NOMO-1 (cell line): ENCODE measurements at regions not wholly inside any gene's neighbourhood (a gene's known extent, or its start where the extent isn't known, plus 50 kb on each side); places are given as distances from the start of the nearest gene placed in this dataset.

ENCODE experiments used
- DNase-seq, 2 experiments: peaks; one replicate each; lab custom pipeline; 2025; ENCODE audit not compliant: unreplicated experiment in 2 of 2; lab: John Stamatoyannopoulos, UW

DNA sequence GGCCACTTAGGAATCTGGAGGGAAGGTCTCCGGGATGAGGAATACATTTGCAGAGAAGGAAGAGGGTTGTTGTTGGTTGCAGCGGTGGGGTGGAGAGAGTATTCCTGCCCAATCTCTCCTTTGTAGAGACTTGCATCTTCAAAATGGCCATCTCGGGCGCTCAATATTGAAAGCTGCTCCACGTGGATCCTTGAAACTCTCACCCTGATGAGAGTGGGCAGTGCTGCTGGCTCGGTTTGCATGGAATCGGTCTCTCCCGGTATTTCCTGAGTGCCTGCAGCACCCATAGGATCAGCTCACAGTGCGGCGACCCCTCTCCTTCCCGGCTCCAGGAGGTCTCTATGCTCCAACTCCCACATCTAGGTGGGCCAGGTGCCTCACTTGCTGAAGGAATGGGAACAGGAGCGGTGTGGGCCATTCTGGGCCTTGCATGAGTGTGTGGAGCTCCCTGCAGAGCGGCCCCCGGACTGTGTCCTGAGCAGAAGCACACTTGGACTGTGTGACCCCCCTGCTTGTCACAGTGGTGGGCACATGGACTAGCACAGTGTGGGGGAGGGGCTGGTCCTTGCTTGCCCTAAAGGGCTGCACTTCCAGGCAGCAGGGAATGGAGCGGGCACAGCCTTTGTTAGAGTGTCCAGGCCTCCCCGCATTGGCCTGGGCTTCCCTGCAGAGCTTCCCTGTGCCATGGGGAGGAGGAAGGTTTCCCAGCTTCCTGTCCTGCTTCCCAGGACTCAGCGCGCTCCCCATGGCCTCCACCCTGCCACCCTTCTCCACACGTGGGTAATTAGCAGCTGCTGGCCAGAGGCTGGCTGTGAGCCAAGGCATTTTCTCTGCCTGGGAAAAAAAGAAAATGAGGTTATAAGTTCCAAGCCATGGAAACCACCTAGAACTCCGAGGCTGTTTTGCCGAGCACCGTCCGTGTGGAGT is 139.3 kb downstream of the IRF8 start:
- no peak for DNase-seq

DNA sequence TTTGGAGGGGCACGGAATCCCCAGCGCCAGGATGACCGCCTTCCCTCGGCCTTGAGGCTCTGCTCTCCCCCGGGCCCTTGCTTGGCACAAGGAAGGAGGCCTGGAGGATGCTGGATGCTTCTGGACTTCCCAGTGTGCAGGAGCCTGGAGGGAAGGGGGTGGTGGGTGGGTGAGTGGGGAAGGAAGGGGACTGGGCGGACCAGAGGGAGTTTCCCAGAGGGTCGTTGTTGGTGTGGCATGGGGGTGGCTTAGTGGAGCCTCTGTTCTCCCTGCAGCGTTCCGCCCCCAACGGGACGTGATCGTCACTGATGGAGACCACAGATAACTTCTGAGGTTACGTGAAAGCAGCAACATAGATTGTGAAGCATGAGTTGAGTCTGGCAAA is 140.0 kb downstream of the IRF8 start:
- DNase-seq: no peak

DNA sequence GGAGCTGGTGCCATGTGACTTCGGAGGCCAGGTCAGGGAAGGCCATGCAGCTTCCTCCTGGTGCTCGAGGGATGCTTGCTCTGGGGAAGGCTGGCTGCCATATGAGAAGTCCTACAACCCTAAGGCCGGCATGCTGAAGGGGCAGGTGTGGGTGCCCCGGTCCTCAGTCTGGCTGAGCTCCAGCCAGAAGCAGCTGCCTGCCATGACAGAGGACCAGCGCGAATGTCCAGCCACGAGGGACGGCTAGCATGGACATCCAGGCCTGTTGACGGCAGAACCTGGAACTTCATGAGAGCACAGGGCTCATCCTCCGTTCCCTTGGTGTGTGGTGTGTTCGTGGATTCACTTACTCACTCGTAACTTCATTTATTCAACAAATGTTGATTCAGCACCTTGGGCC is 140.6 kb downstream of the IRF8 start:
- no peak for DNase-seq

DNA sequence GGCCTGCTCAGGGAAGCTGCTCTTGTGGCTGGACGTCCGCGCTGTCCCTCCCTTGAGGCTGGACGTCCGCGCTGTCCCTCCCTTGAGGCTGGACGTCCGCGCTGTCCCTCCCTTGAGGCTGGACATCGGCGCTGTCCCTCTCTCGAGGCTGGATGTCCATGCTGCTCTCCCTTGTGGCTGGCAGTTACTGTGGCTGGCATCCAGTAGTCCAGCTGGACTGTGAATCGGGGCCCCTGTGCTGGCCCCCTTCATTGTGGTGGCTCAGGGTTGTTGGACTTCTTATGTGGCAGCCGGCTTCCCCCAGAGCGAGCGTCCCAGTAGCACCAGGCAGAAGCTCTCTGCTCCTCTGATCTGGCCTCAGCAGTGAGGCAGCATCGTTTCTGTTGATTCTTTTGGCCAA is 141.5 kb downstream of the IRF8 start:
- no peak for DNase-seq

DNA sequence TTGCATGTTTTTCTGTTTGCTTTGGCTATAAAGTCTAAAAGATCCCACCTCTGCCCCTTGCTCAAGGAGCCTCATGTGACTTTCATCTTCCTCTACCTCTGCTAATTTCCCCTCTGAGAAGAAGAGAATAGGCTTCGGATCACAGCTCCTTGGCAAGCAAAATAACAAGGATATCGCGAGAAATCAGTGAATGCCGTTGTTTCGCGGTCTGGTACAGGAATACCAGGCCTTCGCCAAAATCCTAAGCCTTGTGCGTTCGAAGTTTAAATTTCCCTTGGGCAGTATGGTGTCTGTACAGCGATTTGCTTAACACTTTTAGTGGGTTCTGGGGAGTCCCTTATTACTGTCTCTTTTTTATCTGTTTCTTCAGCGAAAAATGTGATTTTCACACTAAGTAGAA is 142.3 kb downstream of the IRF8 start:
- no peak for DNase-seq

DNA sequence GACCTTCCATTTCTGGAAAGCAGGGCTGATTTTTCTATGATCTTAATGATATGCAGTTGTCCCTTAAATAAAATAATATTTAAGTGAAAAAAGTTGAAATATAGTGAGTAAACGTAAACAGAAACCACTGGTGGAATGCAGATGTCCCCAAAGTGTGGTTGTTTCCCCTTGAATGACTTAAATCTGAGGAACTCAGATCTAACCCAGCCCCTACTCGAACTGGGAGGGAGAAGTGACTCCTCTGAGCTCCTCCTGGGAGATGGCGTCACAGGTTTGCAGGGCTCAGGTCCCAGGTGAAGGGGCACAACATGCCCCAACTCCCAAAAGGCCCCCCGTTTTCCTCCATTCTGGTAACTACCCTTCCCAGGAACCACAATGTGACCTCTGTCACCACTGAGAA is 142.8 kb downstream of the IRF8 start:
- no peak for DNase-seq

DNA sequence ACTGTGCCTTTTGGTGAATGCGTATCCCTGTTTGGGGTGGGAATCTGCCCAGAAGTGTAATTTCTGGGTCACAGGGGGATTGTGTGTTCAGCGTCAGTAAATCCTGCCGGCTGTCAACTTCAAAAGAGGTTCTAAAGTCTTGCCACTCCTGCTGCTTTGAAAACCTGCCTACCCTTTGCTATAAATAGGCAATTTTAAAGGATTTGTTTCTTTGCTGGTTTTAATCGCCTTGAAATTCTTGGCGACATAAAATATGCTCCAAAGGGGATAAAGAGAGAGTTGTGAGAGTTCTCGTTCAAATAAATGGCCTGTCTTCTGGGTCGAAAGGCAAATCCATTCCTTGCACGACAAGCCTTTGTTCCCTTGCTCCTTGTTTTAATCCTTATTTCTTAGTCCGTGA is 143.4 kb downstream of the IRF8 start:
- DNase-seq: no peak

DNA sequence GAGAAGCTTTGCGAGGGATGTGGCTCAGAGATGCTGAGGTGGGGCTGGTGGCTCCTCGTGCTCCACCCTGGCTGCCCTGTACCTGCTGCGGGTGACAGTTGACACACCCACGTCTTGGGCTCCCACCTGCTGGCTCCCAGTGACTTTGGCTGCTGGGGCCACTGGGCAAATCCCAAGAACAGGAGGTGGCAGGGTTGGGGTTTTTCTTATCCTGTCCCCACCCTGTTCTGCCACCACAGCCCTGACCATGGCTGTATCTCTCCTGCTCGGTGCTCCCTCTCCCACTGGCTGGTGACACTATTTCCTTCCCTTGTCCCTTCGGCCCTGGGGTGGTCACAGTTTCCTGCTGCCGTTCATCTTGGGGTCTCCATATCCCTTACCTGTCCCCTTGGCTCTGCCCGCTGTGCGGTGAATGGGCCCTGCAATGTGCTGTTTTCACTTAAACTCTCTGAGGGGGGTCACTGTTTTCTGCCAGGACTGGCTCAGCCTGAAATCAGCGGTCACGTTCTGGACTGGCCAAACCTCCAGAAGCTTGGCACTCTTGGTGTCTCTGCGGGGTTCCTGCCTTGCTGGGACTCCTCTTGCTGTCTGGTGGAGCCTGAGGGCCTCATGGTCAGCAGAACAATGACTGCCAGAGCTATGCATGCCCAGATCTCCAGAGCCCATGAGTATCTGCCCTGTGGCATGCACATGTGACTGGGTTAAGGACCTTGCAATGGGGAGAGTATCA is 144.2 kb downstream of the IRF8 start:
- no peak for DNase-seq

DNA sequence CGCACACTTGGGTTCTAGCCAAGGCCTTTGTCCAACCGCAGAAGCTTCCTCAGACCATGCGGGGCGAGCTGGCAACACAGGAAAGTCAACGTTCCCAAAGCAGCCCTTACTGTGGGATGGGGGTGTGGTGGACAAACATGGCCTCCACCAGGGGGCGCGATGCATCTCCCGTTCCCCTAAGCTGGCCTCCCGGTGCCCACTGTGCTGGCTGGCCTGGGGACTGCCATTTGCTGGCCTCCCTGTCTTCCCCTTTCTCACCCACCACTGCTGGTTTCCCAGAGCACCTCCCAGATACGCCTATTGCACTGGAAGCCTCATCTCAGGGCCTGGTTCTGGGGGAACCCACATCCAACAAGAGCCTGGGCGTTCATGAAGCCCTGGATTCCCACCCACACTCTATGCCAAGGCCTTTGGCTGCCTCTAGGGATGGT is 145.3 kb downstream of the IRF8 start:
- peak; percentile 7 to 29 for DNase-seq

DNA sequence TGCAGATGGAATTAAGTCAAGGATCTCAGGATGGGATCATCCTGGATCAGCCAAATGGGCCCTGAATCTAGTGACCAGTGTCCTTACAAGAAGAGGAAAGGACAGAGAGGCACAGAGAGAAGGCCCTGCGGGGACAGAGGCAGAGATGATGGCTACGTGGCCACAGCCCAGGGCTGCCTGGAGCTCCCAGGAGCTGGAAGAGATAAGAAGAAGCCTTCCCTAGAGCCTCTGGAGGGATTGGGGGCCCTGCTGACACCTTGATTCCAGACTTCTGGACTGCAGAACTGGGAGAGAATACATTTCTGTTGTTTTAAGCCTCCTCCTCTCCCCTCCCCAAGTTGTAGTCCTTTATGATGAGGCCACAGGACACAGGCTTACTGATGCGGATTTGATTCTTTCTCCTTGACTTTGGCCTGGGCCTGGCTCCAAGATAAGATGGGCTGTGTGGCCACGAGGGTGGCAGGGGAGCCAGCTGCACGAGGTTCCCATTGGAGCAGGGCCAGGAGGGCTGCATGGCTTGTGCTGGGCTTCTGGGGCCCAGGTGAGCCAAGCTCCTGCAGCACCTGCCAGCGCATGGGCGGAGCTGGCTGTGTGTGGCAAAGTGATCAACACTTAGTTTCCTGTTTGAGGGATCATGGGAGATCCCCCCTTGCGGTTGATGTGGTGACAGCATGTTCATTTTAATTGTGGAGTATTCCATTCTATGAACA is 146.1 kb downstream of the IRF8 start:
- no peak for DNase-seq

DNA sequence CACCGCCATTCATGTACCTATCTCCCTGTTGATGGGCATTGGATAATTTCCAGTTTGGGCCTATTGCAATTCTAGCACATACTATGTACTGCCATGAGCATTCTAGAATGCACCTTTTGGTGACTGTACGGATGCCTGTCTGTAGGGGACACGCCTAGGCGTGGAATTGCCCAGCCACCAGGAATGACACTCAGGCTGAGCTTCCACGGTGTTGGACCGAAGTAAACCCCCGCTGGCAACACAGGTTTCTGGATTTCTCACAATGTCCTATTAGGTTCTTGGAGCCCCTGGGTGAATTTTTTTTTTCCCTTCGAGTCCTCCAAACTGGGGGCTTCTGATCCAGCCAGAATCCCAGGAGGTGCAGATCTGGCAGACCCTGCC is 146.6 kb downstream of the IRF8 start:
- no peak for DNase-seq

DNA sequence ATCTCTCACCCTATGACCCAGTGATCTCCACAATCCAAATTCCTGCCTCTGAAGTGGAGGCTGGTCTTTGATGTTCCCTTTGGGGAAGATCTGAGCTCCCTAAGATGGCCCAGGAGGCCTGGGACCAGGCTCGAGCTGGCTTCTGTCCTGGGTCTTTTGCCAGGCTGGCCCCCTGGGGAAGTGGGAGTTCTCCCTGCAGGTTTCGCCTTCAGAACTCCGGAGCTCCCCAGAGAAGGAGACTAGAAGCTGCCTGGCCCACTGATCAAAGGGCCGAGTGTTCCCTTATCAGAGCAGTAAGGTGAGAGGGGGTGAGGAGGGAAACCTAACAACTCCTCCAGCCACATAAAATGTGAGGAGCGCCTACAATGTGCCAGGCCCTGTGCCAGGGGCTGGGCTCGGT is 147.1 kb downstream of the IRF8 start:
- DNase-seq: no peak

DNA sequence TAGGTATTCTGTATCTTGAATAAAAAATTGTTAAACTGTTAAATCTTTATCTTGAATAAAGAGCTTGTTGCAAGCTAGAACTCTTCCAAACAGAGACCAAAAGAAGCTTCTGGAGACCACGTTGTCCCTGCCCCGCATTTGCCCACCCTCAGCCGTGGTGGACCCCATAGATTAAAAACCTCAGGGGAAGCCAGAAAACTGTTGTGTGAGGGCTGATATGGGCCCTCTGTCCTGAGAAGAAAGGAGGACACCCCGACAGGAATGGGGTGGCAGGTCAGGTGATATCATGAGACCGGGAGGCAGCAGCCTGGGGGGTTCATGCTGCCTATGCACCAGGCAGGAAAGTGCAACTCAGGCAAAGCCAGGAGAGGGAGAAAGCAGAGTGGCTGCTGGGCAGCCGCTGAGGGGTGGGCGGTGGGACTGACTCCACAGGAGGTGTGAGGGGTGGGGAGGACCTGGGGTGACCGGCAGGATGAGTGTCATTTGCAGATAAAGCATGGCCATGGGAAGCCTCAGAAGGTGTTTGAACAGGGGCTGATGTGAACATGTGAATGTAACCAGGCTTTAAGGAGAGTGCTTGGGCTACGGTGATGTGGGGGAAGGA is 147.8 kb downstream of the IRF8 start:
- DNase-seq: no peak

DNA sequence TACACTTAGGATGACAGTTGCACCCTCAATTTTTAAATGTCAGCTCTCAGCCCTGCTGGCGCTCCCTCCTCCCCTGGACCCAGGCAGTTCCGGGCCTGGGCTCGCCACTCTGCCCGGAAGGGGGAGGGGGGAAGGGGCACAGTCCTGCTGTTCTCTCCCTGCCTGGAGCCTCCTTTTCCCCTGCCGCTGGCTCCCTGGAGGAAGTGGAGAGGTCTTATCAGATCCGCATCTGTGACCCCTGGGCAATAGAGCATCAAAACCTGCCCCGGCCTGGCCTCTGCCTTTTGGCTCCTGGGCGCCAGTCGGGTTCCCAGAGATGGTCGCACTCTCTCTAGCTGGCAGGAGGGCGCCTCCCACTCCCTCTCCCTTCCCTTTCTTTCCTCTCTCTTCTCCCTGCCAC is 149.3 kb downstream of the IRF8 start:
- DNase-seq: no peak

DNA sequence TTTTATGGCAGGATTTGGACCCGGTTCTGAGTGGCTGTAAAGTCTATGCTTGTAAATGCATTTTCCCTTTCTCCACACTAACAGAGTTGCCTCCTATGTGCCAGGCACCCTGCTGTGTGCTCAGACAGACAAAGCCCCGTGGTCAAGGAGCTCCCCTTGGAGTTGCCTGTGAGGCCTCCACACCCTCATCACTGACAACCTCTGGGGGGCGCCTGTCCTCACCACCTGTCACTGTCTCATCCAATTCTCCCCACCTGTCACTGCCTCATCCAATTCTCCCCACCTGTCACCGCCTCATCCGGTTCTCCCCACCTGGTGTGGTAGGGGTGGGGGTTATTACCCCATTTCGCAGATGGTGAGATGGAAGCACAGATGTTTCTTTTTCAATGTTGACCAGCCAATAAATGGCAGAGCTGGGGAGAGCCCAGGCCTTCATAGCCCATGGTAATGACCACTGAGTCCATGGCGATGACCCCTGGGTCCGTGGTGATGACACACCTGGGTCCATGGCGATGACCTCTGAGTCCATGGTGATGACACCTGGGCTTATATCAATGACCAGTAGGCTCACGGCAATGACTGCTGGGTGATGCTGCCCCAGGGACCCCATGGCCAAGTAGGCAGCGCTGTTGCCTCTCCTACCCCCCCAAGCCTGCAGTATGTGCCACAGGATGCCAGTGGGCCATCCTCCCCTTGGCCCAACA is 150.1 kb downstream of the IRF8 start:
- no peak for DNase-seq

DNA sequence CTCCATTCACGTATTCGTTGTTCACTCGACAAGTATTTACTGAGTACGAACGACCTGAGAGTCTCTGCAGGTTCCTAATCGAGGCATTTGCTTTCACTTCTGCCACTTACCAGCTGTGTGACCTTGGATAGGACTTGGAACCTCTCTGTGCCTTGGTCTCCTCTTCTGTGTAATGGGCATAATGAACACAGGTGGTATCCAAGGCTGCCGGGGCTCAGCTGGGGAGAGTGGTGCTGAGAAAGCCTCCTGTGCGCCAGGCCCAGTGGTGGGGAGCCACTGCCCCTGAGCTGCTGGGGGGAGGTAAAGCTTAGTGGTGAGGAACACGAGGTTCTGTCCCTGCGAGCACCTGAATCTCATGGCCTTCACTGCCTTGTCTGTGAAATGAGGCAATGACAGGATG is 150.7 kb downstream of the IRF8 start:
- no peak for DNase-seq

DNA sequence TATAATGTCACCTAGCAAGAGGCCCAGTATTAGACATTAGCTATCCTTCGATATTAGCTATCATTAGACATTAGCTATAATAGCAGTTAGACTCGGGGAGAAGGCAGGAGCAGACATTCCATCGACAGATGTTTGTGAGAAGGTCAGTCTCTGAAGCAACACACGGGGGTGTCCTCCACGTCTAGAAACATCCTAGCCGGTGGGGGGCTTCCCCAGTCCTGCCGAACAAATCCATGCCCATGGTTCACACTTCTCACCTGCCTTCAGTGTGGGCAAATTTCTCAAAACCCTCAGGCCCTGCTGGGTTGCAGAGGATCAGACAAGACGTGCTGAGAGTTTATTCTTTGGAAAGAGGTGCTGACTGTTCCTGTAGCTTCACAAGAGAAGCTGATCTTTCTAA is 151.1 kb downstream of the IRF8 start:
- no peak for DNase-seq

DNA sequence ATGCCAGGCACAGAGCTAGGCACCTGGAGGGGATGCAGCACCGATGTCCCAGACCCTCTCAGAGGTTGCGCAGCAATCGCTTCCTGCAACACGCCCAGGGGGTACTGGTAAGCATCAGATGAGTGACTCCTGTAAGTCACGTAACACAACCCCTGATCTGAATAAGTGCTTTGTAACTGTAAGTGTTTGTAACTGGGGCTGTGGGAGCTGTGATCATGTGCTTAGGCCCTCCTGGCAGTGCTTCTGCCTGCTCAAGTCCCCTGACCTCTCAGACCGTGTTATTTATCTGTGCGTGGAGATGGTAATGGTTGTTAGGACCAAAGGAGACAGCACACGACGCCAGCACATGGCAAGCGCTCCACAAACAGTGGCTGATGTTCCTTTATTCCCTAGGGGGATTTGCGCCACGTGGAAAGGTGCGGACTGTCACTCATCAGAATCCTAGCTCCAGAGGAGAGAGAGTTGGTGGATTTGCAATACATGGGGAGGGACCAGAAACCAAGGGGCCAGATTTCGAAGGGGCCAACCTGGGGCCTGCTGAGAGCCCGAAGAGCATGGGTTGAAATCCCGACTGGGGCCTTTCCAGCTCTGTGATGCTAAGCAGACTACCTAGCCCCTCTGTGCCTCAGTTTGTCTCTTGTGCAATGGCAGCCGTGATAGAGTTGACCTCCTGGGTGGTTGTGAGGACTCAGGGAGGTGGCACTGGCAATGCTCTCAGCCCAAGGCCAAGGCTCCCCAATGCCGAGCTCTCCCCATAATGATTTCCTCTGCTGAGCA is 151.8 kb downstream of the IRF8 start:
- no peak for DNase-seq

DNA sequence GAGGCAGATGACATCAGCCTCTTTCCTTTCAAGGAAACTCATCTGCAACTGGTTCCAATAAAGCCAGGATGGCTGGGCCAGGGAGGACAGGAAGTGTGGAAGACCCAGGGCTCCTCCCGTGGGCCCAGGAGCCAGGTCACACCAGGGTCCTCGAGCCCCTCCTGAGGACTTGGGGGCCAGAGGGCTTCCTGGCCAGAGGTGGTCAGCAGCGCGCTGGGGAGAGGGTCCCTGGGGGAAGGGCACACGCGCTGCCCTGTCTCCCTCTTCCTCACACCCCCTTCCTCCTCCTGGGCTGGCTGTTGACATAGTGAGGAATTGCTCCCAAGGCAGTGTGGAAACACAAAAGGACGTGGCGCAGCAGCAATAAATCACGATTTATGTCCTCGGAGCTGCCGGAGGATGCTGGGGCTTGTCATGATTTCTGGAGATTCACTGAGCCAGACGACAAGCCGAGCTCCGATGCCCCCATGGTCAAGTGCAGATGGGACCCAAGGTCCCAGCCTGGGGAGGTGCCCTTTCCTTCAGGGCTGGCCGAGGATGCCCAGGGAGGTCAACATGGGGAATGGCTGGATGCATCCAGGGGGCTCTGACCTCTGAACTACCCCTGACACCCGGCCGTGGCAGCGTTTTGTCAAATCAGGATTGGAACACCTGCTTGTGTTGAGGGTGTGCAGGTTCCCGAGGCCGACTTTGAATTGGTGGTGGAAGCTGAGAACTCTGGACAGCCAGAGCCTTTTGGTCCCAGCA is 152.6 kb downstream of the IRF8 start:
- DNase-seq: no peak
